ENCODE measurements at regions not wholly inside any gene's neighbourhood (a gene's known extent, or its start where the extent isn't known, plus 50 kb on each side); places are given as distances from the start of the nearest gene placed in this dataset.

DNA sequence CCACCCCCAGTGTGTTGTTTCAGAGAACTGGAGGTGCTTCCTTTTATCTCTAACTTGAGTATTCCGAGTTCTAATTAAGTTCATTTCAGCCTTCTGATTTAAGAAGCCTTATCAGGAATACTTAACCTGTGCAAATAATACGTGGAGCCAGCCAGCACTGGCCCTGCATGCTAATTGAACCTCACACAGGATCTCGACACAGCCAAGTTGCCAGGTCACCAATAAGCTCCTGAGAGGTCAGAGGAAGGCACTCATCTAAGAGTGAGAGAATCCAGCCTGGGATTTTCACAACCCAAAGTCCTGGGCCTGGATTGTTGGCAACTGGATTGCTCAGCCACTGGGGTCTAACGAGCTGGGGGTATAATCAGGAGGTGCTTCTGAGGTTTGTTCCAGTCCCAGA, 157.7 kb upstream of the LRFN2 start:
- H3K4me1 ChIP-seq (ENCODE audit: control insufficient read depth, insufficient read depth, low read length) = peaks cover 4% of the 10 kb centered on the region
- no peaks in the 10 kb centered on the region for H3K27me3 ChIP-seq (ENCODE audit: control insufficient read depth, insufficient read depth, low read length, poor library complexity, severe bottlenecking)
- H3K9me3 ChIP-seq (ENCODE audit: control insufficient read depth, low read length) = no peaks in the 10 kb centered on the region
- no peak overlapping the region for H3K4me3 ChIP-seq (ENCODE audit: insufficient read depth, low read depth, low read length)
- H3K36me3 ChIP-seq (ENCODE audit: control insufficient read depth, insufficient read depth, low read length) = no peaks in the 10 kb centered on the region
- H3K27ac ChIP-seq (ENCODE audit: insufficient read depth, low read depth, low read length, poor library complexity, severe bottlenecking) = no peak overlapping the region
- WGBS, 2 experiments = 78 to 80% methylated on average over 4 of the region's 4 CpGs

DNA sequence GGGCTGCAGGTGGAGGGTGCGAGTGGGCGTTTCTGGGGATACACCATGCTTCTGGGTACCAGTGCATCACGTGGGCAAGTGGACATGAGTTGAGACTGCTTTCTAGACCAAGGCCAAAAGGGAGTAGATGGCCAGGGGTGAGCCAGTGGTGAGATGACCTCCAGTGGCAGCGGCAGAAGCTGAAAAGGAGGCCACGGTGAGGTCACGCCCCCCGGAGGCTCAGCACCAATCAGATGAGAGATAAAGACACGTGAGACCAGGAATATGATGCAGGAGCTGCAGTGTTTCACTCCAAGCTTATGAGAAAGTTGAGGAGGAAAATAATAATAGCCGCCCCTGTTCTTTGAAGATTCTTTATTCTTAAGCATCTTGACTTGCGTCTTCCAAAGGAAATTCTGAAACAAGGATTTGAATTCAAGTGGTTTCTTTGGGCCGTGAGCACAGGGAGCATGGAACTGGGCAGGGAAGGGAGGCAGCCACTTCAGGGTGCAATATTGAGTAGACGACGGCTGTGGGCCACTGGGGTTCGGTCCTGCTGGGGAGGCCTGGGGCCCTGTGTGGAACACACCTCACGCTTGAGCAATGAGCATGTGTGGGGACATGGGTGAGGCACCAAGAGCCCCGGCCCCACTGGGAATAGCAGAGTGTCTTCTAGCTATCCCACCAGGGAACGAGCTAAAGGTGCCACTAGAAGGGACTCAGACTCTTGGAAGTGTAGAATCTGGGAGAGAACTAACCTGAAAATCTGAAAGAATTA, 156.7 kb upstream of the LRFN2 start:
- no peaks in the 10 kb centered on the region for H3K36me3 ChIP-seq (ENCODE audit: control insufficient read depth, insufficient read depth, low read length)
- H3K9me3 ChIP-seq (ENCODE audit: control insufficient read depth, low read length) = no peaks in the 10 kb centered on the region
- H3K27me3 ChIP-seq (ENCODE audit: control insufficient read depth, insufficient read depth, low read length, poor library complexity, severe bottlenecking) = no peaks in the 10 kb centered on the region
- H3K4me3 ChIP-seq (ENCODE audit: insufficient read depth, low read depth, low read length) = no peak overlapping the region
- no peak overlapping the region for H3K27ac ChIP-seq (ENCODE audit: insufficient read depth, low read depth, low read length, poor library complexity, severe bottlenecking)
- H3K4me1 ChIP-seq (ENCODE audit: control insufficient read depth, insufficient read depth, low read length) = peaks cover 4% of the 10 kb centered on the region
- 87 to 89% methylated on average over 17 of the region's 17 CpGs for WGBS, 2 experiments

DNA sequence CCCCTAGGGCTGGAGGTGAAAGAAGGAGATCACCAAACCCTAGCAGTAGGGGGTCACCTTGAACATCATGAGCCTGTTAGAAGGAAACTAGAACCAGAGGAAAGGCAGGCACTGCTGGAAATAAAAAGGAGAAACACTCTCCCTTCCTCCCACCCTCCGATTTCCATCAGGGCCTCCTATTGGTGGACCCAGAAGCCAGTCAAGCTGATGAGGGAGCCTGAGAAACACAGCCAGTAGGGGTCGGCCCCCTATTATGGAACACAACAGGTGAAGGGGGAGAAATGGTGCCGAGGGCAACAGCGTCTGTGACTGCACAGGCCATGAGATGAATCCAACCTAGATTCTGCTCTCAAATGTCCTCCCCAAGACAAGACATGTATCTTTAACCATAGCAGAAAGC, 156.1 kb upstream of the LRFN2 start:
- WGBS, 2 experiments = 78 to 86% methylated on average over 4 of the region's 4 CpGs
- no peaks in the 10 kb centered on the region for H3K36me3 ChIP-seq (ENCODE audit: control insufficient read depth, insufficient read depth, low read length)
- no peak overlapping the region for H3K27ac ChIP-seq (ENCODE audit: insufficient read depth, low read depth, low read length, poor library complexity, severe bottlenecking)
- H3K9me3 ChIP-seq (ENCODE audit: control insufficient read depth, low read length) = no peaks in the 10 kb centered on the region
- H3K4me1 ChIP-seq (ENCODE audit: control insufficient read depth, insufficient read depth, low read length) = peaks cover 4% of the 10 kb centered on the region
- H3K27me3 ChIP-seq (ENCODE audit: control insufficient read depth, insufficient read depth, low read length, poor library complexity, severe bottlenecking) = no peaks in the 10 kb centered on the region
- H3K4me3 ChIP-seq (ENCODE audit: insufficient read depth, low read depth, low read length) = no peak overlapping the region

DNA sequence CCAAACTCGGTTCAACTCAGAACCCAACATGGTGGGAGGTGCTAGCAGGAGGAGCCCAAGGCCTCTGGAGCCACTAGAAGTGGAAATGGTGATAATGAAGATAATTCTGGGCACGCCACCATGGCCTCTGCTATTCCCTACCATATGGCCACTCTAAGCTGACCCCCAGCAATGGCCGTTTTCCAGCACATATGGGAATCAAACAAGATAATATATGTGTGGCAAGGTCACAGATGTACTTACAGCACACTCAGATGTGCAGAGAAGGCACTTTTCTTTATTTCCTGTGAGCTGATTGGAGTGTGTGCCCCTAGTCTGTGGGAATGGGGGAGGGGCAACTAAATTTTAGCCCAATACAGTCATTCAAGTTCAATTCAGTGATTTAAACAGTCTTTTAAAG, 153.4 kb upstream of the LRFN2 start:
- Histone ChIP-seq H3K27ac (ENCODE audit: insufficient read depth, low read depth, low read length, poor library complexity, severe bottlenecking) (no peak overlapping the region), H3K9me3 (ENCODE audit: control insufficient read depth, low read length) (no peaks in the 10 kb centered on the region), H3K4me1 (ENCODE audit: control insufficient read depth, insufficient read depth, low read length) (peaks cover 9% of the 10 kb centered on the region), H3K4me3 (ENCODE audit: insufficient read depth, low read depth, low read length) (no peak overlapping the region), H3K27me3 (ENCODE audit: control insufficient read depth, insufficient read depth, low read length, poor library complexity, severe bottlenecking) (no peaks in the 10 kb centered on the region), H3K36me3 (ENCODE audit: control insufficient read depth, insufficient read depth, low read length) (no peaks in the 10 kb centered on the region)
- WGBS, 2 experiments = 88 to 89% methylated on average over 2 to 3 of the region's 3 CpGs

GRCh38 chr6:40738551-40739193, 151.5 kb upstream of the LRFN2 start:
- Histone ChIP-seq H3K9me3 (ENCODE audit: control insufficient read depth, low read length) (no peaks in the 10 kb centered on the region), H3K27ac (ENCODE audit: insufficient read depth, low read depth, low read length, poor library complexity, severe bottlenecking) (no peak overlapping the region), H3K27me3 (ENCODE audit: control insufficient read depth, insufficient read depth, low read length, poor library complexity, severe bottlenecking) (no peaks in the 10 kb centered on the region), H3K36me3 (ENCODE audit: control insufficient read depth, insufficient read depth, low read length) (no peaks in the 10 kb centered on the region), H3K4me1 (ENCODE audit: control insufficient read depth, insufficient read depth, low read length) (peaks cover 15% of the 10 kb centered on the region), H3K4me3 (ENCODE audit: insufficient read depth, low read depth, low read length) (no peak overlapping the region)
- WGBS, 2 experiments = 95% methylated on average over 11 of the region's 11 CpGs

GRCh38 chr6:40735521-40735920, 148.4 kb upstream of the LRFN2 start:
- Histone ChIP-seq H3K4me3 (ENCODE audit: insufficient read depth, low read depth, low read length) (no peak overlapping the region), H3K4me1 (ENCODE audit: control insufficient read depth, insufficient read depth, low read length) (peaks cover 11% of the 10 kb centered on the region), H3K9me3 (ENCODE audit: control insufficient read depth, low read length) (no peaks in the 10 kb centered on the region), H3K27me3 (ENCODE audit: control insufficient read depth, insufficient read depth, low read length, poor library complexity, severe bottlenecking) (no peaks in the 10 kb centered on the region), H3K36me3 (ENCODE audit: control insufficient read depth, insufficient read depth, low read length) (no peaks in the 10 kb centered on the region), H3K27ac (ENCODE audit: insufficient read depth, low read depth, low read length, poor library complexity, severe bottlenecking) (no peak overlapping the region)
- 85 to 86% methylated on average over 7 of the region's 7 CpGs for WGBS, 2 experiments

GRCh38 chr6:40735121-40735520, 148.0 kb upstream of the LRFN2 start:
- Histone ChIP-seq H3K4me1 (ENCODE audit: control insufficient read depth, insufficient read depth, low read length) (peaks cover 11% of the 10 kb centered on the region), H3K27ac (ENCODE audit: insufficient read depth, low read depth, low read length, poor library complexity, severe bottlenecking) (no peak overlapping the region), H3K4me3 (ENCODE audit: insufficient read depth, low read depth, low read length) (no peak overlapping the region), H3K36me3 (ENCODE audit: control insufficient read depth, insufficient read depth, low read length) (no peaks in the 10 kb centered on the region), H3K27me3 (ENCODE audit: control insufficient read depth, insufficient read depth, low read length, poor library complexity, severe bottlenecking) (no peaks in the 10 kb centered on the region), H3K9me3 (ENCODE audit: control insufficient read depth, low read length) (no peaks in the 10 kb centered on the region)
- WGBS, 2 experiments = 58 to 63% methylated on average over 3 of the region's 3 CpGs

GRCh38 chr6:40734607-40735006, 147.4 kb upstream of the LRFN2 start:
- peaks cover 11% of the 10 kb centered on the region for H3K4me1 ChIP-seq (ENCODE audit: control insufficient read depth, insufficient read depth, low read length)
- no peak overlapping the region for H3K4me3 ChIP-seq (ENCODE audit: insufficient read depth, low read depth, low read length)
- H3K36me3 ChIP-seq (ENCODE audit: control insufficient read depth, insufficient read depth, low read length) = no peaks in the 10 kb centered on the region
- no peak overlapping the region for H3K27ac ChIP-seq (ENCODE audit: insufficient read depth, low read depth, low read length, poor library complexity, severe bottlenecking)
- H3K27me3 ChIP-seq (ENCODE audit: control insufficient read depth, insufficient read depth, low read length, poor library complexity, severe bottlenecking) = no peaks in the 10 kb centered on the region
- H3K9me3 ChIP-seq (ENCODE audit: control insufficient read depth, low read length) = no peaks in the 10 kb centered on the region
- 94 to 95% methylated on average over 4 of the region's 4 CpGs for WGBS, 2 experiments

GRCh38 chr6:40733770-40734396, 146.7 kb upstream of the LRFN2 start:
- peaks cover 11% of the 10 kb centered on the region for H3K4me1 ChIP-seq (ENCODE audit: control insufficient read depth, insufficient read depth, low read length)
- 69 to 84% methylated on average over 4 of the region's 4 CpGs for WGBS, 2 experiments
- H3K4me3 ChIP-seq (ENCODE audit: insufficient read depth, low read depth, low read length) = no peak overlapping the region
- H3K36me3 ChIP-seq (ENCODE audit: control insufficient read depth, insufficient read depth, low read length) = no peaks in the 10 kb centered on the region
- H3K27me3 ChIP-seq (ENCODE audit: control insufficient read depth, insufficient read depth, low read length, poor library complexity, severe bottlenecking) = no peaks in the 10 kb centered on the region
- H3K27ac ChIP-seq (ENCODE audit: insufficient read depth, low read depth, low read length, poor library complexity, severe bottlenecking) = no peak overlapping the region
- no peaks in the 10 kb centered on the region for H3K9me3 ChIP-seq (ENCODE audit: control insufficient read depth, low read length)

DNA sequence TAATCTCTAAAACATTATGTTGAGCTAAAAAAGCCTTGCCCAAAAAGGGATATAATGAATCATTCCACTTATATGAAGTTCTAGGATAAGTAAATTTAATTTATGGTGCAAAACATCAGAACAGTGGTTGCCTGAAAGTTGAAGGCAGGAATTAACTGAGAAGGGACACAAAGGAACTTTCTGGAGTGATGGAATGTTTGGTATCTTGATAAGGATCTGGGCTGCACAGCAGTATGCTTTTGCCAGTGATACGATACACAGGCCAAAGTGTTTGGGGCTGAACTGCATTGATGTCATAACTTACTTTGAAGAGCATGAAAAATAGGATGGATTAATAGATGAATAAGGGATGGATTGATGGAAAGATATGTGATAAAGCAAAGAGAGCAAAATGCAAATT, 146.1 kb upstream of the LRFN2 start:
- Histone ChIP-seq H3K4me1 (ENCODE audit: control insufficient read depth, insufficient read depth, low read length) (peaks cover 11% of the 10 kb centered on the region), H3K27me3 (ENCODE audit: control insufficient read depth, insufficient read depth, low read length, poor library complexity, severe bottlenecking) (no peaks in the 10 kb centered on the region), H3K27ac (ENCODE audit: insufficient read depth, low read depth, low read length, poor library complexity, severe bottlenecking) (no peak overlapping the region), H3K9me3 (ENCODE audit: control insufficient read depth, low read length) (no peaks in the 10 kb centered on the region), H3K36me3 (ENCODE audit: control insufficient read depth, insufficient read depth, low read length) (no peaks in the 10 kb centered on the region), H3K4me3 (ENCODE audit: insufficient read depth, low read depth, low read length) (no peak overlapping the region)
- WGBS, 2 experiments = 81 to 82% methylated on average over 1 of the region's 1 CpG
